ENCODE measurements at regions not wholly inside any gene's neighbourhood (a gene's known extent, or its start where the extent isn't known, plus 50 kb on each side); places are given as distances from the start of the nearest gene placed in this dataset.
"Not testable (repeated sequence)": the region's sequence is repeated elsewhere in the genome, so short reads cannot be mapped to it uniquely, and the experiment has no call there.

GRCh38 chr4:188661502-188661901, 522.3 kb downstream of the TRIML1 start:
- Mint-ChIP-seq H3K9me3 (peaks cover 23% of the 10 kb centered on the region), H3K4me3 (no peak overlapping the region), H3K36me3 (ENCODE audit: low read depth) (no peaks in the 10 kb centered on the region), H3K27ac (no peak overlapping the region), H3K4me1 (no peaks in the 10 kb centered on the region), H3K27me3 (no peaks in the 10 kb centered on the region)
- CTCF ChIA-PET = no interaction called here
- DNase-seq = no peak
- POLR2A ChIA-PET = no interaction called here

DNA sequence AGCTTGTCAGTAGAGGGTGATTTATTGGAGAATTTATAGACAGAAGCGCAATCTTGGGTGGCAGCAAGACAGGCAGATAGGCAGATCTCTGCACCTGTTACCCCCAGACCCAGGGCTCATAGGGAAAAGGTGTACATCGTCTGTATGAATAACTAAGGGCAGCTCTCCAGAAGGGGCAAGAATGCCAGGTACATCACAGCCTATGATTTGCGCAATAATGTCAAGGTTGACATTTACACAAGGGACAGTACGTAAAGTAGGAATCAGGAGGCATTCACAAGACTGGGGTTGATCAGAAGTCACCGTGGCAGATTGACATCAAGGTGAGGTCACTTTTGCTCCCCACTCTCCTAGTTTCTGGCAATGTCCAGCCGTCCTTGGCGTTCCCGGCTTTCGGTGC, 524.1 kb downstream of the TRIML1 start:
- POLR2A ChIA-PET = no interaction called here
- Mint-ChIP-seq H3K4me3 (no peak overlapping the region), H3K9me3 (peaks cover 20% of the 10 kb centered on the region), H3K27me3 (no peaks in the 10 kb centered on the region), H3K36me3 (ENCODE audit: low read depth) (no peaks in the 10 kb centered on the region), H3K27ac (no peak overlapping the region), H3K4me1 (no peaks in the 10 kb centered on the region)
- no peak for DNase-seq
- CTCF ChIA-PET = no interaction called here

- Mint-ChIP-seq H3K27me3 (no peaks in the 10 kb centered on the region), H3K4me1 (no peaks in the 10 kb centered on the region), H3K9me3 (peaks cover 12% of the 10 kb centered on the region), H3K27ac (no peak overlapping the region), H3K4me3 (no peak overlapping the region), H3K36me3 (ENCODE audit: low read depth) (no peaks in the 10 kb centered on the region)
- DNase-seq = no peak
- ChIA-PET CTCF (no interaction called here), POLR2A (no interaction called here)
Measured at GRCh38 chr4:188665491-188666457, 526.5 kb downstream of the TRIML1 start.

GRCh38 chr4:188678691-188679090, 539.5 kb downstream of the TRIML1 start:
- H3K9me3 Mint-ChIP-seq = peaks cover 25% of the 10 kb centered on the region
- H3K36me3 Mint-ChIP-seq (ENCODE audit: low read depth); CTCF ChIA-PET; POLR2A ChIA-PET; H3K27me3 Mint-ChIP-seq; H3K4me3 Mint-ChIP-seq; DNase-seq; H3K27ac Mint-ChIP-seq; H3K4me1 Mint-ChIP-seq: not testable (repeated sequence)

DNA sequence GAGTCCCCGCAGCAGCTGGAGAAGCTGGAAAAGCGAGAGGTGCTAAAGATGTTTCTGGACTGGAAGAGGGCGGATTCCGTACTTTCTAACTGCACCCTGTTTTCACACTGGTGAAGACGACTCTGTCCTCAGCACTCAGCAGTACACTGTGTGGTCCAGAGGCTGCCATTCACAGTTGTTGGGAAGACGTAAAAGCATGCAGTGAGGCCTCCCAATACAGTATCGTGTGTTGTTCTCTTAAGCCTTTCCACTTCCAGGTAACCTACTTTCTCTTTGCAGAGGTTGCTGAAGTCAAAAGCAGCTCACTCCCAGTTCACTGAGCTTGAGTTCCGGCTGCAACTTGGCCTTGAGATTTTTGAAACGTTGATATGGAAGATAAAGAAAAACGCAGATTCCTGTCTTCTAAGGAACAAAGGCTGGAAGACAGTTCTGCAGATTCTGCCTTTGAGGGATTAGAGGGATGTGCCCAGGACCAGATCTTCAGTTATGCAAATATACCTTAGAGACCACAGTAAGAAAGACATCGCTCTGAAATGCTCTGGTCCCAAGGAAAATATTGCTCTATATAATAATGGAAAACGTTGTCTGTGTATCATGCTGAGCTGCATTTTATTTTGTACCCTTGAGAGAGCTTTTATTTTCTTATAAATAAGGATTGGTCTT, 540.9 kb downstream of the TRIML1 start:
- no peak for DNase-seq
- Mint-ChIP-seq H3K27ac (no peak overlapping the region), H3K36me3 (ENCODE audit: low read depth) (no peaks in the 10 kb centered on the region), H3K9me3 (peaks cover 25% of the 10 kb centered on the region), H3K4me1 (no peaks in the 10 kb centered on the region), H3K4me3 (no peak overlapping the region), H3K27me3 (no peaks in the 10 kb centered on the region)
- POLR2A ChIA-PET = no interaction called here
- CTCF ChIA-PET = no interaction called here

DNA sequence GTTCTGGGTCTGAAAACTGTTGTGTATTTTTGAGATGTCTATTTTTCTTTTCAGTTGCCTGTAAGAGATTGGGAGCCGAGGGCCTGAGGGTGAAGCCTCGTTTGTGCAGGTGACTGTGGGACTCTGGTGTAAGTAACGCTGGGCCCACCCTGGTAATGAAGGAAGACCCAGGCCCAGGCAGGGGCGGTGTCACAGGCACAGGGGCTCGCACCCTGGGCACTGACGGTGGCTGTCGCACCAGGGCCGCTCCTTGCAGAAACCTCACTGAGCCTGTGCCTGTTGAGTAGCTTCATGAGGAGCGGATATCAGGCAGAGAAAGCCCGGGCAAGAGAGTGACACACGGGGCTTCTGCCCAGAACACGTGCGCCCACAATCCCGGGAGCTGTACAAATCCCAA, 541.4 kb downstream of the TRIML1 start:
- DNase-seq = no peak
- POLR2A ChIA-PET = no interaction called here
- no peak overlapping the region for H3K4me3 Mint-ChIP-seq
- H3K27ac Mint-ChIP-seq = no peak overlapping the region
- CTCF ChIA-PET = no interaction called here
- H3K36me3 Mint-ChIP-seq (ENCODE audit: low read depth) = no peaks in the 10 kb centered on the region
- no peaks in the 10 kb centered on the region for H3K4me1 Mint-ChIP-seq
- H3K9me3 Mint-ChIP-seq = peaks cover 23% of the 10 kb centered on the region
- H3K27me3 Mint-ChIP-seq = no peaks in the 10 kb centered on the region

- CTCF ChIA-PET = no interaction called here
- POLR2A ChIA-PET = no interaction called here
- no peaks in the 10 kb centered on the region for H3K4me1 Mint-ChIP-seq
- no peak for DNase-seq
- H3K9me3 Mint-ChIP-seq = peaks cover 23% of the 10 kb centered on the region
- H3K36me3 Mint-ChIP-seq (ENCODE audit: low read depth) = no peaks in the 10 kb centered on the region
- H3K27ac Mint-ChIP-seq = no peak overlapping the region
- H3K4me3 Mint-ChIP-seq = no peak overlapping the region
- H3K27me3 Mint-ChIP-seq = no peaks in the 10 kb centered on the region
Measured at GRCh38 chr4:188682321-188682720, 543.1 kb downstream of the TRIML1 start.

- ChIA-PET CTCF (no interaction called here), POLR2A (no interaction called here)
- no peak for DNase-seq
- no peaks in the 10 kb centered on the region for H3K4me1 Mint-ChIP-seq
- no peaks in the 10 kb centered on the region for H3K27me3 Mint-ChIP-seq
- H3K27ac Mint-ChIP-seq = no peak overlapping the region
- H3K9me3 Mint-ChIP-seq = peaks cover 25% of the 10 kb centered on the region
- no peak overlapping the region for H3K4me3 Mint-ChIP-seq
- no peaks in the 10 kb centered on the region for H3K36me3 Mint-ChIP-seq (ENCODE audit: low read depth)
Measured at GRCh38 chr4:188683571-188683970, 544.3 kb downstream of the TRIML1 start.

DNA sequence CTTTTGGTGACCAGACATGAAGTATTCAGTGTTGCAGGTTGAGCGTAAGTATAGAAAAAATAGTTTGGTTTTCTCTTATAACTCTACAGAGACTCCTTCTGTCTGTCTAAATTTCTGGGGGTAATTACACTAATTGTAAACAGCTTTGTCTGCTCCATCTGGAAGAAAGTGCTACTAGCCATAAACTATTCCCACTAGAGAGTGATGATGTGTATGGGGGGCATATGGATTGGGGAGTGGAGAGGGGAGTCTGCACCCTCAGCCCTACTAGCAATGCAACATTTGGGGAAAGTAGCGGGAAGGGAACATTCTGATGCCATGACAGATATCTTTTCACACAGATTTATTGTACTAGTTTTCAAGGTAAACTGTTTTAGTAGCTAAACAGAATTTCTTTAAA, 549.7 kb downstream of the TRIML1 start:
- Mint-ChIP-seq H3K9me3 (peaks cover 11% of the 10 kb centered on the region), H3K27me3 (no peaks in the 10 kb centered on the region), H3K27ac (no peak overlapping the region), H3K36me3 (ENCODE audit: low read depth) (no peaks in the 10 kb centered on the region), H3K4me1 (no peaks in the 10 kb centered on the region), H3K4me3 (no peak overlapping the region)
- POLR2A ChIA-PET = no interaction called here
- no peak for DNase-seq
- CTCF ChIA-PET = no interaction called here

- no peak overlapping the region for H3K27ac Mint-ChIP-seq
- no peaks in the 10 kb centered on the region for H3K27me3 Mint-ChIP-seq
- ChIA-PET CTCF (no interaction called here), POLR2A (no interaction called here)
- H3K4me1 Mint-ChIP-seq = no peaks in the 10 kb centered on the region
- H3K36me3 Mint-ChIP-seq (ENCODE audit: low read depth) = no peaks in the 10 kb centered on the region
- DNase-seq = no peak
- H3K4me3 Mint-ChIP-seq = no peak overlapping the region
- peaks cover 9% of the 10 kb centered on the region for H3K9me3 Mint-ChIP-seq
Measured at GRCh38 chr4:188691811-188692210, 552.6 kb downstream of the TRIML1 start.

DNA sequence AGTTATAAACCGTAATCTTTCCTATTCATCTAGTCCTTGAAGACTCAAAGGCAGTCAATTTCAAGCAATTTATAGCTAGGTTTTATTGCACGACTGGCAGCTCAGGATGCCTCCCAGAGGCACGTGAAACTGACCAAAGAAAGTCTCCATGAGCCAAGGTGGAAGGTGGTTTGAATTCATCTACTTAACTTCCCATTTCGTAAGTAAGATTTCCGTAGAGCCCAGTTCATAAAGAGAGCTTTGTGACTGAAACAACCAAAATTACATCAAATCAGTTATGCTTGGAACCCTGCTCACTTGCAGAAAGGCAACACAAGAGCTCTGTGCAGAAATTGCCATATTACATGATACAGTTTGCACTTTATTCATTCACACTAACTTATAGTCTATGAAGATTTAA, 556.0 kb downstream of the TRIML1 start:
- Mint-ChIP-seq H3K27ac (no peak overlapping the region), H3K36me3 (ENCODE audit: low read depth) (no peaks in the 10 kb centered on the region), H3K9me3 (peaks cover 4% of the 10 kb centered on the region), H3K4me3 (no peak overlapping the region), H3K27me3 (no peaks in the 10 kb centered on the region), H3K4me1 (no peaks in the 10 kb centered on the region)
- DNase-seq = no peak
- POLR2A ChIA-PET = no interaction called here
- CTCF ChIA-PET = no interaction called here

DNA sequence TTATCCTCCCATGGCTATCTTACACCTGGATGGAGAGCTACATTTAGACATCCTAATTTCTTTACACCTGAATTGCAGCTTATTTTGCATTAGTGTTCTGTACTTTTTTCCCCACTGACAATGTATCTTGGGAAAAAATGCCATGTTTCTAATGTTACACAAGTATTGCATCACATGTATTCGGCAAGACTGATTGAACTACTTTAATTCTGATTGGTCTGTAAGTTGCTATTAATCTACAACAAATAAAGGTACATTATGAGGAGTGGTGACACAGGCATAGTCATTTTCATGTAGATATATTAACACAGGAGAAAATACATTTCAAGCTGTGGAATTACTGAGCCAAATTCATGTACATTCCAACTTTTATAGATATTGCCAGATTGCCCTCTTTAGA, 558.0 kb downstream of the TRIML1 start:
- ChIA-PET CTCF (no interaction called here), POLR2A (no interaction called here)
- Mint-ChIP-seq H3K36me3 (ENCODE audit: low read depth) (no peaks in the 10 kb centered on the region), H3K27me3 (no peaks in the 10 kb centered on the region), H3K4me1 (no peaks in the 10 kb centered on the region), H3K9me3 (peaks cover 4% of the 10 kb centered on the region), H3K27ac (no peak overlapping the region), H3K4me3 (no peak overlapping the region)
- no peak for DNase-seq

DNA sequence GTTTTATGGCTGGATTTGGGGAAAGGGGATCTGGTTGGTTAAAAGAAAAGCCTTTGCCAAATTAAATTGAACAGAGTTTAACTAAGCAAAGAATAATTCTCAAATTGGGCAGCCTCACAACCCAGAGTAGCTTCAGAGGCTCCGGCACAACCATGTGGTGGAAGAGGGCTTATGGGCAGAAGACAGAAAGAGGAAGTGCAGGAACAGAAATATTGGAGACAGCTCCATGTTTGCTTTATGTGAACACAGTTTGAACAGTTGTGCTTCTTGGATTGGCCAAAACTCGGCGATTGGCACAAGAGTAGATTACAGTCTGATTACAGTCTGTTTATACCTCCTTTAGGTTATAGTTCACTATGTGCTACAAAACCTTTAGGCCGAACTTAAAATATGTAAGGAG, 562.7 kb downstream of the TRIML1 start:
- H3K27me3 Mint-ChIP-seq = no peaks in the 10 kb centered on the region
- H3K36me3 Mint-ChIP-seq (ENCODE audit: low read depth) = no peaks in the 10 kb centered on the region
- ChIA-PET CTCF (interaction anchor here (1.3 kb wide), 1 partner anchor 11 kb away, joined by 3 read pairs; no protein-coding TSS in a partner anchor), POLR2A (no interaction called here)
- no peaks in the 10 kb centered on the region for H3K4me1 Mint-ChIP-seq
- no peak for DNase-seq
- H3K27ac Mint-ChIP-seq = no peak overlapping the region
- no peak overlapping the region for H3K4me3 Mint-ChIP-seq
- H3K9me3 Mint-ChIP-seq = peaks cover 14% of the 10 kb centered on the region

GRCh38 chr4:188704288-188704687, 565.0 kb downstream of the TRIML1 start:
- no peaks in the 10 kb centered on the region for H3K27me3 Mint-ChIP-seq
- ChIA-PET POLR2A (no interaction called here), CTCF (no interaction called here)
- H3K4me3 Mint-ChIP-seq = no peak overlapping the region
- no peak overlapping the region for H3K27ac Mint-ChIP-seq
- peaks cover 15% of the 10 kb centered on the region for H3K9me3 Mint-ChIP-seq
- DNase-seq = no peak
- no peaks in the 10 kb centered on the region for H3K36me3 Mint-ChIP-seq (ENCODE audit: low read depth)
- no peaks in the 10 kb centered on the region for H3K4me1 Mint-ChIP-seq

All from activated CD4-positive, alpha-beta memory T cell treated with anti-CD3 and anti-CD28 coated beads, Interleukin-2, amount 10 ng/mL, durations not matched to agents 7 days and 5 days (primary cell).